HG02763 (cell line): ENCODE measurements at regions not wholly inside any gene's neighbourhood (a gene's known extent, or its start where the extent isn't known, plus 50 kb on each side); places are given as distances from the start of the nearest gene placed in this dataset.

Experiments used
- ATAC-seq: cut with Tn5 transposase; IDR thresholded peaks from one replicate; pipeline ENCODE4 v1.9.1; 2021; ENCODE audit warnings: mild to moderate bottlenecking, moderate library complexity; ENCODE audit not compliant: unreplicated experiment

DNA sequence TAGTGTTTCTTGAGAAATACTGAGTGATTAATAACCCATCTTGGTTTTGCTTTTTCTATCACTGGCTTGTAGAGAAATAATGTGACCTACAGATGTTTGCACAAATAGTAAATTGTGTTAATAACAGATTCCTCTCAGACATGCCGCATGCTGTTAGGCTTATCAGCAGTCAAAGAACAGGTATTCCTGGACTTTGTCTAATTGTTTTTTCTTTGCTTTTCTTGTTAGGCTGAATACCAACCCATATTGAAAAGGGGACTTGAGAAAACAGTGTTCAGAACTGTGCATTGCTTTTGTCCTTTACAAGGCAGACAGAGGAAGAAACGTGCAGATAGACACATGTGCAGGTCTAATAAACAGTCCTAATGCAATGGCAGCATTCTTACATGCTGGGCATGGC is 51.0 kb upstream of the RARB start:
- no peak for ATAC-seq
